ENCODE measurements at regions not wholly inside any gene's neighbourhood (a gene's known extent, or its start where the extent isn't known, plus 50 kb on each side); places are given as distances from the start of the nearest gene placed in this dataset.

DNA sequence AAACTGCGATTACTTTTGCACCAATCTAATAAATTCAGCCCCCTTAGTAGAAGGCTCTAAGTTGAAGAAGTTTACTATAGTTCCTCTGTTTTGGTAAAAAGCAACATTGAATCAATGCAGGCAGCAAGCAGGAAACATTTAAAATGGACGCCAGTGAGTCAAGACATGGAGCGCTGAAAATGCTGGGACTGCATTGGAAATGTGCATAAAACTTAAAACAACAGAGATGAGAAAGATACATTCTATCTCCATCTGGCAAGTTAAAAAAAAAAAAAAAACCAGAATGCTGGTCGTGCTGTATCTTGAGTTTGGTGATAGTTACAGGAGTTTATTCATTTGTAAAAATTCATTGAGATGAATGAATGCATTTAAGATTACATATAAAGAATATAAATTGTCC, 117.0 kb upstream of the TWIST2 start:
- Histone ChIP-seq H3K4me2 (no peak overlapping the region), H3K9me3 (no peaks in the 10 kb centered on the region), H3K4me1 (no peaks in the 10 kb centered on the region), H3K4me3 (no peak overlapping the region), H3K27ac (no peak overlapping the region)
- FAIRE-seq (no peak), ATAC-seq (no peak), DNase-seq (ENCODE audit: low read depth in 1 of 2, low spot score in 1 of 2) (no peak)
- 66% methylated on average over 4 of the region's 4 CpGs for WGBS (ENCODE audit: missing lambda C conversion rate)
- POLR2A ChIA-PET = no interaction called here
- CTCF ChIA-PET = interaction anchor here (0.6 kb wide), 2 partner anchors 72 to 274 kb away, joined by 3 read pairs; no protein-coding TSS in a partner anchor
- no peak for TF ChIP-seq JUNB (IDR thresholded peaks at IDR 0.05)
- no peak for TF ChIP-seq HOXB13 (CRISPR knock-in tag; IDR thresholded peaks at IDR 0.05; ENCODE audit: low read depth)
- TF ChIP-seq, protein P1, sequence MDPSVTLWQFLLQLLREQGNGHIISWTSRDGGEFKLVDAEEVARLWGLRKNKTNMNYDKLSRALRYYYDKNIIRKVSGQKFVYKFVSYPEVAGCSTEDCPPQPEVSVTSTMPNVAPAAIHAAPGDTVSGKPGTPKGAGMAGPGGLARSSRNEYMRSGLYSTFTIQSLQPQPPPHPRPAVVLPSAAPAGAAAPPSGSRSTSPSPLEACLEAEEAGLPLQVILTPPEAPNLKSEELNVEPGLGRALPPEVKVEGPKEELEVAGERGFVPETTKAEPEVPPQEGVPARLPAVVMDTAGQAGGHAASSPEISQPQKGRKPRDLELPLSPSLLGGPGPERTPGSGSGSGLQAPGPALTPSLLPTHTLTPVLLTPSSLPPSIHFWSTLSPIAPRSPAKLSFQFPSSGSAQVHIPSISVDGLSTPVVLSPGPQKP (IDR thresholded peaks at IDR 0.05; ENCODE audit: low read depth, low read length) = no peak
- TF ChIP-seq RFX5 (IDR thresholded peaks at IDR 0.05) = no peak
- no peak for TF ChIP-seq FOSB (CRISPR knock-in tag; IDR thresholded peaks at IDR 0.05)
- TF ChIP-seq SREBF2 (IDR thresholded peaks at IDR 0.05) = no peak
- TF ChIP-seq EHMT2 (IDR thresholded peaks at IDR 0.05; ENCODE audit: low read depth) = no peak

DNA sequence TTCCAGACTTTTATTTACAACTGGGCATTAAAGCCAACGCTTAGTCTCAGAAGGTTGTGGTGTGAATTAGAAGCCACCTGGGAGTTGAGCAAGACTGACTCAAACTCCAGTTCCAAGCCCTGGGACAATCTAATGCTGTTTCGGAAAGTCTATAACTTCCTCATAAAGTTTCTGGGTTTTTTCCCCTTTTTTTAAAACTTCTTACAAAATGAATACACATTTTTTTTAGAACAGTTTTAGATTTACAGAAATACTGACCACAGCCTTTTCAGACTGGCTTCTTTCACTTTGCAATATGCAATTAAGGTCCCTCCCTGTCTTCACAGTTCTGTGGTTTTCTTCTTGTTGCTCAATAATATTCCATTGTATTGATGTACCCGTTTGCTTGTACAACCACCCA, 115.9 kb upstream of the TWIST2 start:
- TF ChIP-seq HOXB13 (CRISPR knock-in tag; IDR thresholded peaks at IDR 0.05; ENCODE audit: low read depth) = no peak
- TF ChIP-seq, protein P2, sequence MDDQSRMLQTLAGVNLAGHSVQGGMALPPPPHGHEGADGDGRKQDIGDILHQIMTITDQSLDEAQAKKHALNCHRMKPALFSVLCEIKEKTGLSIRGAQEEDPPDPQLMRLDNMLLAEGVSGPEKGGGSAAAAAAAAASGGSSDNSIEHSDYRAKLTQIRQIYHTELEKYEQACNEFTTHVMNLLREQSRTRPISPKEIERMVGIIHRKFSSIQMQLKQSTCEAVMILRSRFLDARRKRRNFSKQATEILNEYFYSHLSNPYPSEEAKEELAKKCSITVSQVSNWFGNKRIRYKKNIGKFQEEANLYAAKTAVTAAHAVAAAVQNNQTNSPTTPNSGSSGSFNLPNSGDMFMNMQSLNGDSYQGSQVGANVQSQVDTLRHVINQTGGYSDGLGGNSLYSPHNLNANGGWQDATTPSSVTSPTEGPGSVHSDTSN (IDR thresholded peaks at IDR 0.05) = no peak
- no peak for TF ChIP-seq FOSB (CRISPR knock-in tag; IDR thresholded peaks at IDR 0.05)
- TF ChIP-seq CHD4 (IDR thresholded peaks at IDR 0.05; ENCODE audit: borderline replicate concordance) = no peak
- TF ChIP-seq EHMT2 (IDR thresholded peaks at IDR 0.05; ENCODE audit: low read depth) = no peak
- TF ChIP-seq NR3C1 (IDR thresholded peaks at IDR 0.05) = no peak
- TF ChIP-seq ZSCAN20 (CRISPR knock-in tag; IDR thresholded peaks at IDR 0.05) = no peak
- TF ChIP-seq, protein P3, sequence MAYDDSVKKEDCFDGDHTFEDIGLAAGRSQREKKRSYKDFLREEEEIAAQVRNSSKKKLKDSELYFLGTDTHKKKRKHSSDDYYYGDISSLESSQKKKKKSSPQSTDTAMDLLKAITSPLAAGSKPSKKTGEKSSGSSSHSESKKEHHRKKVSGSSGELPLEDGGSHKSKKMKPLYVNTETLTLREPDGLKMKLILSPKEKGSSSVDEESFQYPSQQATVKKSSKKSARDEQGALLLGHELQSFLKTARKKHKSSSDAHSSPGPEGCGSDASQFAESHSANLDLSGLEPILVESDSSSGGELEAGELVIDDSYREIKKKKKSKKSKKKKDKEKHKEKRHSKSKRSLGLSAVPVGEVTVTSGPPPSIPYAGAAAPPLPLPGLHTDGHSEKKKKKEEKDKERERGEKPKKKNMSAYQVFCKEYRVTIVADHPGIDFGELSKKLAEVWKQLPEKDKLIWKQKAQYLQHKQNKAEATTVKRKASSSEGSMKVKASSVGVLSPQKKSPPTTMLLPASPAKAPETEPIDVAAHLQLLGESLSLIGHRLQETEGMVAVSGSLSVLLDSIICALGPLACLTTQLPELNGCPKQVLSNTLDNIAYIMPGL (CRISPR knock-in tag; IDR thresholded peaks at IDR 0.05; ENCODE audit: borderline replicate concordance) = no peak
- TF ChIP-seq POLR2AphosphoS2 (conservative IDR thresholded peaks at IDR 0.05; ENCODE audit: low read length) = no peak
- no peak for TF ChIP-seq HEYL (CRISPR knock-in tag; IDR thresholded peaks at IDR 0.05)
- TF ChIP-seq RARB (CRISPR knock-in tag; IDR thresholded peaks at IDR 0.05) = no peak

DNA sequence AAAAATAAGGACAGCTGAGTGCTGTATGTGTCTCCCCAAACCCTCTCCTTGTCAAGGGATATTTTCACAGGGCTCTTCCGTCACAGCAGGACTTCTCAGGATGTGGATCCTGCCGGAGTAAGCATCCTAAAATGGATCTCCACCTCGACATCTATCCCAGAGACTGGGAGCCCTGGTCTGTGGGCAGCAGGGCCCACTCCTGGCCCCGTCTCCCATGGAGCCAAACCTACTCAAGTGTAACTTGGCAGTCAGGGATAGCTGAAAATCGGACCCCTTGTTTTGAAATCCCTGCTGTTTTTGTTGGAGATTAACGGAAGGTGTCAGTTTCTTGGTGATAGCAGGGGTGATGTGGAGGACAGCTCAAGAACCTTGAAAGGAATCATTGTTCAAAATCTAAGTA, 109.0 kb upstream of the TWIST2 start:
- DNase-seq (ENCODE audit: low read depth in 1 of 2, low spot score in 1 of 2) (no peak), FAIRE-seq (no peak), ATAC-seq (no peak)
- Histone ChIP-seq H3K4me3 (no peak overlapping the region), H3K27ac (no peak overlapping the region), H3K4me2 (no peak overlapping the region), H3K4me1 (no peaks in the 10 kb centered on the region), H3K9me3 (0 out of 3 replicates have a peak, but pooled peaks cover 9% of the 10 kb centered on the region)
- ChIA-PET POLR2A (no interaction called here), CTCF (no interaction called here)
- WGBS (ENCODE audit: missing lambda C conversion rate) = 68% methylated on average over 5 of the region's 6 CpGs
- TF ChIP-seq CHD2 (IDR thresholded peaks at IDR 0.05; ENCODE audit: low read length, partially characterized antibody) (no peak), JUNB (IDR thresholded peaks at IDR 0.05) (no peak)

More for the DNA sequence above, 115.9 kb upstream of the TWIST2 start:
- POLR2A ChIA-PET = no interaction called here
- DNase-seq (ENCODE audit: low read depth in 1 of 2, low spot score in 1 of 2) (no peak), FAIRE-seq (no peak), ATAC-seq (no peak)
- no peak overlapping the region for H3K4me3 ChIP-seq
- no peaks in the 10 kb centered on the region for H3K4me1 ChIP-seq
- H3K4me2 ChIP-seq = no peak overlapping the region
- WGBS (ENCODE audit: missing lambda C conversion rate) = 59% methylated on average over 3 of the region's 3 CpGs
- no peaks in the 10 kb centered on the region for H3K9me3 ChIP-seq
- CTCF ChIA-PET = interaction anchor here (0.6 kb wide), 1 partner anchor 53 kb away, joined by 3 read pairs; no protein-coding TSS in a partner anchor
- no peak overlapping the region for H3K27ac ChIP-seq

DNA sequence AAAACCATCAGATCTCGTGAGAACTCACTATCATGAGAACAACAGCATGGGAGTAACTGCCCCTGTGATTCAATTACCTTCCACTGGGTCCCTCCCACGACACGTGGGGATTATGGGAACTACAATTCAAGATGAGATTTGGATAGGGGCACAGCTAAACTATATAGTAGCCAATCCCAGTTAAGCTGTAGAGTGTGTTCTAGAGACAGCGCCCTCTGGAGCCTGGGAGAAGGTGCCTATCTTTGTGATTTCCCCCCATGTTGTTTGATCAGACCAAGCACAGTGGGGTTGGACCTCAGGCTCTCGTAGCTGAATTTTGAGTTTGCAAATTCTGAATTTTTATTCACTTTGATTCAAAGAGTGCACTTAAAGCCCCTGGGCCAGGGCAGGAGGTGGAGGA, 108.2 kb upstream of the TWIST2 start:
- H3K4me2 ChIP-seq = no peak overlapping the region
- 32% methylated on average over 5 of the region's 5 CpGs for WGBS (ENCODE audit: missing lambda C conversion rate)
- FAIRE-seq (no peak), ATAC-seq (no peak), DNase-seq (ENCODE audit: low read depth in 1 of 2, low spot score in 1 of 2) (no peak)
- no peak for TF ChIP-seq BHLHE40 (IDR thresholded peaks at IDR 0.05; ENCODE audit: low read depth, low read length)
- no peak for TF ChIP-seq NR3C1 (IDR thresholded peaks at IDR 0.05)
- TF ChIP-seq KDM1A (IDR thresholded peaks at IDR 0.05; ENCODE audit: low read depth) = no peak
- no peak for TF ChIP-seq RNF2 (IDR thresholded peaks at IDR 0.05; ENCODE audit: borderline replicate concordance, low read depth)
- no peak overlapping the region for H3K27ac ChIP-seq
- ChIA-PET CTCF (interaction anchor here (1.2 kb wide), 1 partner anchor 45 kb away, joined by 4 read pairs; no protein-coding TSS in a partner anchor), POLR2A (no interaction called here)
- H3K9me3 ChIP-seq = 0 out of 3 replicates have a peak, but pooled peaks cover 11% of the 10 kb centered on the region
- H3K4me3 ChIP-seq = no peak overlapping the region
- H3K4me1 ChIP-seq = no peaks in the 10 kb centered on the region

Measured in A549 (cell line).